Activated CD4-positive, alpha-beta T cell treated with anti-CD3 and anti-CD28 coated beads, Interleukin-2, amount 50 U/mL, for 4 hours (primary cell): ENCODE measurements at regions not wholly inside any gene's neighbourhood (a gene's known extent, or its start where the extent isn't known, plus 50 kb on each side); places are given as distances from the start of the nearest gene placed in this dataset.

Experiments used
- DNase-seq, 2 experiments: peaks; one replicate each; pipeline ENCODE4 v3.0.0-alpha.2; 2020

GRCh38 chr9:105864248-105864898, 170.0 kb downstream of the TMEM38B start:
- no peak for DNase-seq

- no peak for DNase-seq
Measured at GRCh38 chr9:105865285-105865684, 170.9 kb downstream of the TMEM38B start.

- DNase-seq = no peak
Measured at GRCh38 chr9:105871540-105871939, 177.2 kb downstream of the TMEM38B start.

GRCh38 chr9:105873801-105874200, 179.5 kb downstream of the TMEM38B start:
- no peak for DNase-seq

GRCh38 chr9:105877721-105878120, 183.4 kb downstream of the TMEM38B start:
- no peak for DNase-seq

- no peak for DNase-seq
Measured at GRCh38 chr9:105879181-105879580, 184.8 kb downstream of the TMEM38B start.

GRCh38 chr9:105880517-105880916, 186.2 kb downstream of the TMEM38B start:
- DNase-seq = no peak

- no peak for DNase-seq
Measured at GRCh38 chr9:105881021-105881420, 186.7 kb downstream of the TMEM38B start.

GRCh38 chr9:105881654-105882349, 187.5 kb downstream of the TMEM38B start:
- DNase-seq = peak; percentile 45 to 48

GRCh38 chr9:105883847-105884246, 189.5 kb downstream of the TMEM38B start:
- DNase-seq = no peak

- no peak for DNase-seq
Measured at GRCh38 chr9:105884416-105884815, 190.1 kb downstream of the TMEM38B start.

- no peak for DNase-seq
Measured at GRCh38 chr9:105886136-105886535, 191.8 kb downstream of the TMEM38B start.

- DNase-seq = no peak
Measured at GRCh38 chr9:105887679-105888078, 193.3 kb downstream of the TMEM38B start.

GRCh38 chr9:105890046-105890822, 195.9 kb downstream of the TMEM38B start:
- DNase-seq = no peak

- no peak for DNase-seq
Measured at GRCh38 chr9:105900123-105900522, 205.8 kb downstream of the TMEM38B start.

GRCh38 chr9:105901514-105902109, 207.3 kb downstream of the TMEM38B start:
- DNase-seq = no peak

GRCh38 chr9:105908069-105908468, 213.7 kb downstream of the TMEM38B start:
- no peak for DNase-seq

- no peak for DNase-seq
Measured at GRCh38 chr9:105911104-105911911, 217.0 kb downstream of the TMEM38B start.

- DNase-seq = no peak
Measured at GRCh38 chr9:105912157-105912862, 218.0 kb downstream of the TMEM38B start.

GRCh38 chr9:105912863-105913516, 218.6 kb downstream of the TMEM38B start:
- DNase-seq = no peak

- no peak for DNase-seq
Measured at GRCh38 chr9:105921057-105921726, 226.9 kb downstream of the TMEM38B start.
